ENCODE measurements at regions not wholly inside any gene's neighbourhood (a gene's known extent, or its start where the extent isn't known, plus 50 kb on each side); places are given as distances from the start of the nearest gene placed in this dataset.
"Not testable (repeated sequence)": the region's sequence is repeated elsewhere in the genome, so short reads cannot be mapped to it uniquely, and the experiment has no call there.

- Mint-ChIP-seq H3K36me3 (no peaks in the 10 kb centered on the region), H3K4me3 (no peak overlapping the region), H3K27me3 (ENCODE audit: low read depth) (no peaks in the 10 kb centered on the region), H3K27ac (no peak overlapping the region), H3K4me1 (no peaks in the 10 kb centered on the region), H3K9me3 (peaks cover 22% of the 10 kb centered on the region)
- DNase-seq (ENCODE audit: low spot score in 2 of 2, unreplicated experiment in 2 of 2) = no peak
- TF ChIP-seq CTCF (IDR thresholded peaks at IDR 0.05; ENCODE audit: unreplicated experiment) = no peak
Measured at GRCh38 chr6:169106176-169106575, 147.5 kb downstream of the THBS2 start.

- H3K9me3 Mint-ChIP-seq = peaks cover 10% of the 10 kb centered on the region
- H3K36me3 Mint-ChIP-seq = no peaks in the 10 kb centered on the region
- peaks cover 5% of the 10 kb centered on the region for H3K4me1 Mint-ChIP-seq
- no peak overlapping the region for H3K27ac Mint-ChIP-seq
- DNase-seq (ENCODE audit: low spot score in 2 of 2, unreplicated experiment in 2 of 2) = no peak
- H3K4me3 Mint-ChIP-seq = no peak overlapping the region
- no peaks in the 10 kb centered on the region for H3K27me3 Mint-ChIP-seq (ENCODE audit: low read depth)
- TF ChIP-seq CTCF (IDR thresholded peaks at IDR 0.05; ENCODE audit: unreplicated experiment) = no peak
Measured at GRCh38 chr6:169101981-169102380, 151.7 kb downstream of the THBS2 start.

GRCh38 chr6:169101036-169101805 is 152.4 kb downstream of the THBS2 start:
- no peak overlapping the region for H3K27ac Mint-ChIP-seq
- peaks cover 5% of the 10 kb centered on the region for H3K4me1 Mint-ChIP-seq
- no peak for TF ChIP-seq CTCF (IDR thresholded peaks at IDR 0.05; ENCODE audit: unreplicated experiment)
- no peaks in the 10 kb centered on the region for H3K27me3 Mint-ChIP-seq (ENCODE audit: low read depth)
- H3K9me3 Mint-ChIP-seq = peaks cover 10% of the 10 kb centered on the region
- H3K4me3 Mint-ChIP-seq = no peak overlapping the region
- no peak for DNase-seq (ENCODE audit: low spot score in 2 of 2, unreplicated experiment in 2 of 2)
- no peaks in the 10 kb centered on the region for H3K36me3 Mint-ChIP-seq

- DNase-seq (ENCODE audit: low spot score in 2 of 2, unreplicated experiment in 2 of 2) = no peak
- no peak overlapping the region for H3K27ac Mint-ChIP-seq
- no peak overlapping the region for H3K4me3 Mint-ChIP-seq
Measured at GRCh38 chr6:169099411-169100202, 154.0 kb downstream of the THBS2 start.

GRCh38 chr6:169098651-169099050 is 155.0 kb downstream of the THBS2 start:
- H3K9me3 Mint-ChIP-seq; H3K27me3 Mint-ChIP-seq (ENCODE audit: low read depth); DNase-seq (ENCODE audit: low spot score in 2 of 2, unreplicated experiment in 2 of 2); H3K4me3 Mint-ChIP-seq; H3K27ac Mint-ChIP-seq; H3K4me1 Mint-ChIP-seq; H3K36me3 Mint-ChIP-seq: not testable (repeated sequence)

More at GRCh38 chr6:169099411-169100202, 154.0 kb downstream of the THBS2 start:
- H3K36me3 Mint-ChIP-seq = no peaks in the 10 kb centered on the region
- TF ChIP-seq CTCF (IDR thresholded peaks at IDR 0.05; ENCODE audit: unreplicated experiment) = no peak
- peaks cover 5% of the 10 kb centered on the region for H3K4me1 Mint-ChIP-seq
- peaks cover 10% of the 10 kb centered on the region for H3K9me3 Mint-ChIP-seq
- peaks cover 2% of the 10 kb centered on the region for H3K27me3 Mint-ChIP-seq (ENCODE audit: low read depth)

GRCh38 chr6:169098116-169098515 is 155.5 kb downstream of the THBS2 start:
- H3K4me1 Mint-ChIP-seq = peaks cover 5% of the 10 kb centered on the region
- TF ChIP-seq CTCF (IDR thresholded peaks at IDR 0.05; ENCODE audit: unreplicated experiment) = no peak
- no peaks in the 10 kb centered on the region for H3K36me3 Mint-ChIP-seq
- H3K27ac Mint-ChIP-seq = no peak overlapping the region
- H3K27me3 Mint-ChIP-seq (ENCODE audit: low read depth) = peaks cover 2% of the 10 kb centered on the region
- no peak for DNase-seq (ENCODE audit: low spot score in 2 of 2, unreplicated experiment in 2 of 2)
- no peak overlapping the region for H3K4me3 Mint-ChIP-seq
- peaks cover 10% of the 10 kb centered on the region for H3K9me3 Mint-ChIP-seq
